ENCODE measurements at regions not wholly inside any gene's neighbourhood (a gene's known extent, or its start where the extent isn't known, plus 50 kb on each side); places are given as distances from the start of the nearest gene placed in this dataset.

DNA sequence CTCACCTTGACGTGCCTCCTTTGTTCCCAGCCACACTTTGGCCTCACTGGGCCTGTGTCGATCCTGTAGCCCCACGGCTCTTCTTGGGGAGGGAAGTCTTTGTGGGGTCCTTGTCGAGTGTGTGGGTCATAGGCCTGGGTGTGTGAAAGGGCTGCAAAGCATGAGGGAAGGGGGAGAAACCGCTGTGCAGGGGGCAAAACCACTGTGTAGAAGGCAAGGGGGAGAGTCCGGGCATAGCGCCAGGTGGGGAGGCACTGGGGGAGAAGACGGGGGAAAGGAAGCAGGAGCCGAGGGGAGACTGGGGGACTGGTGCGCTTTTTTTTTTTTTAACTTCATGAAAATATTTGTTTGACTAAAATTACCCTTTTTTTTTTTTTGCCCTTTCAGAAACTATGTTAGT, 65.1 kb upstream of the RASD2 start:
- TF ChIP-seq Cebpa-rat (IDR thresholded peaks at IDR 0.05), result no peak
- Histone ChIP-seq H3K9ac (no peak overlapping the region), H3K9me3 (peaks cover 15% of the 10 kb centered on the region), H3K27ac (no peak overlapping the region), H3K4me3 (no peak overlapping the region), H3K4me2 (peak overlapping the region; percentile 88), H3K36me3 (peaks cover 20% of the 10 kb centered on the region; the same call in 1 of the 2 replicates), H3K4me1 (peaks cover 58% of the 10 kb centered on the region), H3K27me3 (peaks cover 14% of the 10 kb centered on the region; the same call in 1 of the 2 replicates), H4K20me1 (peaks cover 31% of the 10 kb centered on the region)

DNA sequence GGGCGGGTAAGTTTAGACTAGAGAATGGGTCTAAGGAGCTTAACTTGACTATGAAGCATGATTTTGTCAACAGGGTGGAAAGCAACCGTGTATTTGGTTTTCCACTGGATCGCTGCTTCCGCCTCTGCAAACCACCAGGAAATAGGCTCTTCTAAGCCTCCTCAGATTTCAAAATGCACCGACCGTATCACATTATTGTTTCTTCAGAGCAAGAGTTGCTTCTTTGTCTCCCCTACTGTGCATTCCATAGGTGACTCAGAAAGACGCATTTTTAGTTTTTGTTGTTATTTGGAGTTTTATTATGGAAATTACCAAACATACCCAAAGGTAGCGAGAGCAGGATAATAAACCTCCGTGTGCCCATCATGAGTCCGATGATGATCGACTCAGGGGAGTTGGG, 64.3 kb upstream of the RASD2 start:
- no peak overlapping the region for H3K9ac ChIP-seq
- peaks cover 8% of the 10 kb centered on the region for H3K9me3 ChIP-seq
- H4K20me1 ChIP-seq, result peaks cover 33% of the 10 kb centered on the region
- peaks cover 12% of the 10 kb centered on the region; the same call in 1 of the 2 replicates for H3K36me3 ChIP-seq
- TF ChIP-seq Cebpa-rat (IDR thresholded peaks at IDR 0.05), result no peak
- peaks cover 14% of the 10 kb centered on the region; the same call in 1 of the 2 replicates for H3K27me3 ChIP-seq
- peak overlapping the region; percentile 88 for H3K4me2 ChIP-seq
- H3K4me1 ChIP-seq, result peaks cover 65% of the 10 kb centered on the region
- H3K27ac ChIP-seq, result no peak overlapping the region
- H3K4me3 ChIP-seq, result no peak overlapping the region

DNA sequence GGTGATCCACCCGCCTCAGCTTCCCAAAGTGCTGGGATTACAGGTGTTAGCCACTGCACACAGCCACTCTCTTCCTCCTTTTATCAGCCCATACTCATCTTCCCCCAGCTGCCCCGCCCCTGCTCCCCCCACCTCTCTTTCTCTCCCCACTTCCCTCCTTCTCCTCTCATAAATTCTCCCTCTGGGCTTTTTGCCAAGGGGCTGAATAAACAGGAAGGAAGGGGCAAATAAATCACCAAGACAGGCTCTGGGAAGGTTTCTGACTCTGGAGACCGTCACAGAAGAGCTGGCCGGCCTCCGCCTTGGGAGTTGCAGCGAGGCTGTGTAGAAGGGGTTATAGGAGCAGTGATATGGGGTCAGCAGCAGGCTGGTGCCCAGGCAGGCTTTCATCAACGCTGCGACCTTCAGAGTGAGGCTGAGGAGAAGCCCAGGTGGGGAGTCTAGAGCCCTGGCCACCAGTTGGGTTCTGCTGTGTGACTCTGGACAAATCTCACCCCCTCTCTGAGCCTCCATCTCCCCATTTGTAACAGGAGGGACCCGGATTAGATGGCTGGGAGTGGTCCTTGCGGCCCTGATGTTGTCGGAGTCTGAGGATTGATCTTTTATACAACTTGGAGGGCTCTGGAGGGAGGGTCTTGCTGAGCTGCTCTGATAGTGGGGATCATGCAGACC, 62.6 kb upstream of the RASD2 start:
- H3K4me2 ChIP-seq, result peak overlapping the region; percentile 88
- H3K4me3 ChIP-seq, result no peak overlapping the region
- peaks cover 77% of the 10 kb centered on the region for H3K4me1 ChIP-seq
- H3K27ac ChIP-seq, result no peak overlapping the region
- peaks cover 33% of the 10 kb centered on the region for H4K20me1 ChIP-seq
- TF ChIP-seq Cebpa-rat (IDR thresholded peaks at IDR 0.05), result no peak
- H3K9ac ChIP-seq, result no peak overlapping the region
- H3K36me3 ChIP-seq, result no peaks in the 10 kb centered on the region
- peaks cover 14% of the 10 kb centered on the region; the same call in 1 of the 2 replicates for H3K27me3 ChIP-seq
- no peaks in the 10 kb centered on the region for H3K9me3 ChIP-seq

DNA sequence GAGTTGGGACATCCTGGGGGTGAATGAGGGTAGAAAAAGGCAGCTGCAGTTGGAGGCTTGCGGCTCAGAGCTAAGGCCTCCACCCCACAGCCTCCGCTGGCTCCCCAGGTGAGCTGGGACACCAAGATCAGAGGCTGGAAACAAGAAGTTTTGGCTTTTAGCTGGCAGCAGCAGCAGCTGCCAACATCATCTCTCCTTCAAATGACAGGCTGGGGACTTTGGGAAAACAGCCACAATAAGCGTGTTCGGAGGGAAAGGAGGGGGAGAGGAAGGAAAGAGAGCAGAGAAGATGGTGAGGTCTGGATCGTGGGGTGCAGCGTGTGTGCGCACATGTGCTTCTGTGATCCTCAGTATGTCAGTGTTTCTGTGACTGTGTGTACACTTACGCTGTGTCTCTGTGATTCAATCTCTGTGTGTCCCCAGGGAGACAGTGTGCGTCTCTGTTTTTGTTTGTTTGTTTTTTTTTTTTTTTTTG, 62.0 kb upstream of the RASD2 start:
- Histone ChIP-seq H4K20me1 (peaks cover 33% of the 10 kb centered on the region), H3K36me3 (no peaks in the 10 kb centered on the region), H3K4me2 (peak overlapping the region; percentile 88), H3K27me3 (peaks cover 14% of the 10 kb centered on the region; the same call in 1 of the 2 replicates), H3K4me1 (peaks cover 79% of the 10 kb centered on the region), H3K9me3 (no peaks in the 10 kb centered on the region), H3K9ac (no peak overlapping the region), H3K4me3 (no peak overlapping the region), H3K27ac (no peak overlapping the region)
- TF ChIP-seq Cebpa-rat (IDR thresholded peaks at IDR 0.05), result no peak

DNA sequence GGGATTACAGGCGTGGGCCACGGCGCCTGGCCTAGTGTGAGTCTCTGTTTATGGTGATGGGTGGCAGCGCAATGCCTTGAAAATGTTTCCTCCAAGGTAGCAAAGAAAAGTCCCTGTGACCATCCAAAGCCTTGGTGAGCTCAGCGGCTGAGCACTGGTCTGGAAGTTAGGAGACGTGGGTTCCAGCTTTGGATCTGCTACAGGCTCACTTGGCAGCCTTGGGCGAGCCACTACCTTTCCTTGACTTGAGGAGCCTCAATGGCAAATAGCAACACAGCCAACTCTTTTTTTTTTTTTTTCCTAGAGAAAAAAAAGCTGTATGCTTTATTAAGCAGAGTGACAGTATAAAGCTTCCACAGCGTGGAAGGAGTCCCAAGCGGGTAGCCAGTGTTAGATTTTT, 61.3 kb upstream of the RASD2 start:
- Histone ChIP-seq H3K27ac (no peak overlapping the region), H4K20me1 (peaks cover 33% of the 10 kb centered on the region), H3K4me1 (peaks cover 79% of the 10 kb centered on the region), H3K9me3 (no peaks in the 10 kb centered on the region), H3K4me3 (no peak overlapping the region), H3K27me3 (peaks cover 14% of the 10 kb centered on the region; the same call in 1 of the 2 replicates), H3K9ac (no peak overlapping the region), H3K4me2 (peak overlapping the region; percentile 88), H3K36me3 (no peaks in the 10 kb centered on the region)
- no peak for TF ChIP-seq Cebpa-rat (IDR thresholded peaks at IDR 0.05)

DNA sequence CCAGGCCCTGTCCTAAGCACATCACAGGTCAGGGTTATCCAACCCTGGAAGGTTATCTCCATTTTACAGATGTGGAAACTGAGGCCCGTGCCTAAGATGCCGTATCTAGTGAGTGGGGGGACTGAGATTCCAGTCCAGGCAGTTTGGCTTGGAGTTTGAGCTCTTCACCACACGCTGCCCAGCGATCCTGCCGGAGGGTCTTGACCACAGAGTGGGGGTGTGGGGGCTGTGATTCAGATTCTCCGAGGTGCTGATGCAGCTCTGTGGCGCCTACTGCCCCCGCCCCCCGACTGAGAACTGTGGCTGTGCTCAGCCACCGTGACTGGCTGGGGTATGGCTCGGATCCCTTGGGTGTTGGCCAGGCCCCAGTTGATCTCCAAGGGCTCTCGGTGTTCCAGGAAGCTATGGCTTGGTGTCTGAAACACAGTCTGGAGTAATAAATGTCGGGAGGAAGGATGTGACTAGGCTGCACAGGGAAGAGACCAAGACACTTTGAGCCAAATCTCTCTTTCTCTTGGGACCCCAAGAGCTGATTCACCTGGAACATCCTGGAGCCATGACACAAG, 60.6 kb upstream of the RASD2 start:
- peak overlapping the region; percentile 0; the same call in 1 of the 2 replicates for H3K9ac ChIP-seq
- peaks cover 33% of the 10 kb centered on the region for H4K20me1 ChIP-seq
- TF ChIP-seq Cebpa-rat (IDR thresholded peaks at IDR 0.05), result no peak
- no peaks in the 10 kb centered on the region for H3K9me3 ChIP-seq
- H3K4me1 ChIP-seq, result peaks cover 77% of the 10 kb centered on the region
- peaks cover 14% of the 10 kb centered on the region; the same call in 1 of the 2 replicates for H3K27me3 ChIP-seq
- no peak overlapping the region for H3K27ac ChIP-seq
- H3K4me2 ChIP-seq, result peak overlapping the region; percentile 88
- peak overlapping the region; percentile 8; the same call in 1 of the 2 replicates for H3K4me3 ChIP-seq
- H3K36me3 ChIP-seq, result no peaks in the 10 kb centered on the region

DNA sequence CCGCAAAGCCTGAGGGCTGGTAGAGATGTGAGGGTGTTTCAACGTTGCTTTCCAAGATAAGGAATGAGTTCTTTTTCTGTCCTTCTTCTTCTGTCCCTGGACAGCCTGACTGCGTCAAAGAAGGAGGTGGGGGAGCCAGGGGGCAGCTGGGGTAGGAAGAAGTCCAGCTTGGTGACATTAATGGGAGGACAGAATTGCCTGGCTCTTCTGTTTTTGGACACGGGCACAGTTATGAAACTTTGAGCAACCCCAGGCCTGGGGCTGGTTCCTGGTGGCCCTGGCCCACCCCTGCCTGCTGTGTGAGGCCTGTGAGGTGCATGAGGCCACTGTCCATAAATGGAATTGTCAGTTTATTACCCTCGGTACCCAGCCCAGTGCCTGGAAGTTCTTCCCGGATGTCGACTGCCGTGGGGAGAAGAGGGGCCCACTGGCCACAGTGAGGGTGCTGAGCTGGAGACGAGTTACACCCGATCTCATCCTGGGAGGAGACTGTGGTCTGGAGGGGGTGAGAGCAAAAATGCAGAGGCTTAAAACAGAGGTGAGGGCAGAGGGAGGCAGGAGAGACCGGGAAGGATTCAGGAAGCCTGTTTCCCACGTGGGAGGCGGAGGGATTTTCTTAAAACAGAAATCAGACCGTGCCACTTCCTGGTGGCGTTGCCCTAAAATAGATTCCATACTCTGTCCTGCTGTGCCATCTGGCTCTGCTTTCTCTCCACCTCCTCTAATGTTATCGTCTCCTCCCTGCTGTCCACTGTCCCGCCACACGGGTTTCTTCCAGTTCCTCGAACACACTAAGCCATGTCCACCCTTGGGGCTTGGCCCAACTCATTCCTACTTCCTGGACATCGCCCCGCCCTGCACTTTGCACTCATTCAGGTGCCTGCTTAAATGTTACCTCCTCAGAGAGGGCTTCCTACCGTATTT, 59.7 kb upstream of the RASD2 start:
- Histone ChIP-seq H3K4me3 (peak overlapping the region; percentile 8), H3K9ac (peak overlapping the region; percentile 0; the same call in 1 of the 2 replicates), H3K27ac (no peak overlapping the region), H3K27me3 (peaks cover 14% of the 10 kb centered on the region; the same call in 1 of the 2 replicates), H3K9me3 (no peaks in the 10 kb centered on the region), H4K20me1 (peaks cover 29% of the 10 kb centered on the region), H3K4me2 (peak overlapping the region; percentile 88), H3K36me3 (no peaks in the 10 kb centered on the region), H3K4me1 (peaks cover 68% of the 10 kb centered on the region)
- no peak for TF ChIP-seq Cebpa-rat (IDR thresholded peaks at IDR 0.05)

DNA sequence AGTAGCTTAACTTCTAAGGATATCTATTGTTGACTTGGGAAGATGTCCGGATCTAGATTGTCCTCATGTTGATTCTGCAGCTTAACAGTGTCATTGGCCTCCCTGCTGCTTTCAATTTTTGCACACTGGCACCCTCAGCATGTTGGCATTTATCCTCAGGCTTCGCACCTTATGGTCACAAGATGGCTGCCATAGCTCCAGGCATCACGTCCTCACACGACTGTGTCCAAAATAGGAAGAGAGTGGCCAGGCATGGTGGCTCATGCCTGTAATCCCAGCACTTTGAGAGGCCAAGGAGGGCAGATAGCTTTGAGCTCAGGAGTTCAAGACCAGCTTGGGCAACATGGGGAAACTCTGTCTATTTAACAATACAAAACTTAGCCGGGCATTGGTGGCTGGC, 58.3 kb upstream of the RASD2 start:
- Histone ChIP-seq H3K27me3 (peaks cover 14% of the 10 kb centered on the region; the same call in 1 of the 2 replicates), H4K20me1 (peaks cover 29% of the 10 kb centered on the region), H3K36me3 (no peaks in the 10 kb centered on the region), H3K27ac (no peak overlapping the region), H3K4me1 (peaks cover 54% of the 10 kb centered on the region), H3K4me3 (no peak overlapping the region), H3K9ac (no peak overlapping the region), H3K4me2 (no peak overlapping the region), H3K9me3 (no peaks in the 10 kb centered on the region)
- no peak for TF ChIP-seq Cebpa-rat (IDR thresholded peaks at IDR 0.05)

DNA sequence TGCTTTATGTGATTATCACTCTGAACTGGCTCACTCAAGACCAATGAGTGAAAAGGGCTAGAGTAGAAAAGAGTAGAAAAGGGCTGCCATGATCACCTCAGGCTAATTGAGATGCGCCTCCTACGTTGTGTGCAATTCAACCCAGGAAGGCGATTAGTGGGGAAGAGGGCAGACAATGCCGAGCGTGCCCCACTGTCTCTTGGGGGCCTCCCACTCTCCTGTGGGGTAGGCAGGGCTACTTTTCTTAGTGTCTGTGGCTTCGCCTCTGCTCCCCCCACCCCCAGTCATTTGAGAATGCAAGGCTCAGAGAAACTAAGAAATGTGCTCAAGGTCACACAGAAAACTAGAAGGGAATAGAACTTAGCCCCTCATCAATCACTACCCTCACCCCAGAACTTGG, 57.7 kb upstream of the RASD2 start:
- Histone ChIP-seq H3K4me1 (peaks cover 48% of the 10 kb centered on the region), H3K4me3 (no peak overlapping the region), H4K20me1 (peaks cover 28% of the 10 kb centered on the region), H3K27ac (no peak overlapping the region), H3K9me3 (no peaks in the 10 kb centered on the region), H3K4me2 (peak overlapping the region; percentile 46), H3K27me3 (peaks cover 14% of the 10 kb centered on the region; the same call in 1 of the 2 replicates), H3K9ac (no peak overlapping the region), H3K36me3 (no peaks in the 10 kb centered on the region)
- TF ChIP-seq Cebpa-rat (IDR thresholded peaks at IDR 0.05), result no peak

All from BLaER1 (cell line).